Adrenal gland (tissue), 9 donors: ENCODE measurements at regions not wholly inside any gene's neighbourhood (a gene's known extent, or its start where the extent isn't known, plus 50 kb on each side); places are given as distances from the start of the nearest gene placed in this dataset.

Source experiments
- DNase-seq, 7 donors: peaks; one replicate each; pipeline ENCODE4 v3.0.0-alpha.2; 2019 to 2020
- H3K27ac ChIP-seq, 5 donors: fragments of 200-600 bp; sonication (generic) in 4 of 5; 1 replicate in 3 of 5; 2 replicates in 2 of 5; pipeline versions ENCODE4 v1.5.1 to v1.8.0; 2016 to 2020; ENCODE audit warnings: mild to moderate bottlenecking in 1 of 5
- H3K27me3 ChIP-seq: fragments of 200-600 bp; 2 replicates; pipeline ENCODE4 v1.8.0; 2021
- H3K36me3 ChIP-seq, 2 donors: fragments of 200-600 bp; replicated peaks in 1 of 2; 1 replicate in 1 of 2; 2 replicates in 1 of 2; pipeline versions ENCODE4 v1.5.1 to v1.8.0; 2018 to 2022
- H3K4me1 ChIP-seq, 2 donors: fragments of 200-600 bp; replicated peaks in 1 of 2; 1 replicate in 1 of 2; 2 replicates in 1 of 2; pipeline versions ENCODE4 v1.5.1 to v1.8.0; 2018 to 2021
- H3K4me3 ChIP-seq, 4 donors: fragments of 200-600 bp; sonication (generic) in 3 of 4; one replicate each; pipeline ENCODE4 v1.5.1; 2016 to 2018
- H3K9me3 ChIP-seq, 3 donors: fragments of 200-600 bp; sonication (generic) in 1 of 3; replicated peaks in 1 of 3; 1 replicate in 2 of 3; 2 replicates in 1 of 3; pipeline versions ENCODE4 v1.5.1 to v1.8.0; 2016 to 2021
- CTCF ChIP-seq, 6 experiments: fragments of 450-650 bp in 4 of 6; fragments of 200-600 bp in 2 of 6; sonication (generic) in 1 of 6; IDR thresholded peaks; 1 replicate in 5 of 6; 2 replicates in 1 of 6; pipeline versions ENCODE4 v1.5.1 to v1.8.0; 2016 to 2021; ENCODE audit warnings: antibody characterized with exemption in 6 of 6, mild to moderate bottlenecking in 2 of 6, moderate library complexity in 1 of 6
- POLR2A ChIP-seq, 2 donors: fragments of 450-650 bp; IDR thresholded peaks; one replicate each; pipeline ENCODE4 v1.6.1; 2017; ENCODE audit warnings: antibody characterized with exemption in 2 of 2, mild to moderate bottlenecking in 2 of 2, moderate library complexity in 1 of 2
- WGBS, 4 donors: extraction: QIAGEN DNeasy Blood & Tissue Kit in 2 of 4; methylation state at CpG; one replicate each; pipeline versions ENCODE4 v1.1.5 to v1.1.7; 2013 to 2017; 5-methylcytosine and 5-hydroxymethylcytosine counted together
- intact Hi-C, 2 donors: fragments of 100-400 bp; cut with DNase I; formaldehyde crosslinking; loops; one replicate each; pipeline versions ENCODE4 v1.14.1 to v1.15.0; 2022 to 2023
- donor health status: healthy with polysubstance abuse.
- donor health status: Bipolar disorder and iron deficiency.
- donor health status: DM: yes; HTN: yes; CAD: no.
- donor health status: DM: no; HTN: no; CAD: no.
- donor health status: DM: no; HTN: no; CAD: no.

- WGBS, 4 donors: 43 to 67% (median 61%) methylated on average over 1 of the region's 1 CpG
- no peak for TF ChIP-seq CTCF (IDR thresholded peaks at IDR 0.05)
- TF ChIP-seq POLR2A (IDR thresholded peaks at IDR 0.05): no peak
Observed at GRCh38 chr11:39149214-39149613, 2310.2 kb downstream of the LRRC4C start.

DNA sequence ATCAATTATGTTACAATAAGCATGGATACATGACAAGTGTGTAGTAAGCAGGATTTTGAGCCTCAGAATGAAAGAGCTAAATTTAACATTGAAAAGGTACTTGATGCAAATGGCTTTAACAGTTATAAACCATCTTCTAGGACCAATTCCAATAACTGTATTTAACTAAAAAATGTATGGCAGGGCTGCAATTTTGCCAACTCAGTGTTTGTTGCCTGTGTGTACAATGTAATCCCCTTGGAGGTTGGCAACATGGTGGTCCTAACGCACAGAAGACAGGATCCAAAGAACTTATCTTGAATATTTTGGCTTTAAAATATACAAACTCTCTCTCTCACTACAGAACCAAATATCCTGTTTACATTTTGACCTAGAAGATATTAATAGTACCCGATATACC, 2314.1 kb downstream of the LRRC4C start:
- H3K27ac ChIP-seq: no peak overlapping the region
- DNase-seq: no peak
- H3K9me3 ChIP-seq: no peaks in the 10 kb centered on the region
- 92 to 97% (median 94%) methylated on average over 2 of the region's 2 CpGs for WGBS, 4 donors
- no peaks in the 10 kb centered on the region for H3K36me3 ChIP-seq
- no peaks in the 10 kb centered on the region for H3K4me1 ChIP-seq
- no peak for TF ChIP-seq CTCF (IDR thresholded peaks at IDR 0.05)
- no peak for TF ChIP-seq POLR2A (IDR thresholded peaks at IDR 0.05)
- no peaks in the 10 kb centered on the region for H3K27me3 ChIP-seq
- H3K4me3 ChIP-seq: no peak overlapping the region
- intact Hi-C loops: no loop called here

More at GRCh38 chr11:39149214-39149613, 2310.2 kb downstream of the LRRC4C start:
- H3K9me3 ChIP-seq: no peaks in the 10 kb centered on the region
- no peaks in the 10 kb centered on the region for H3K36me3 ChIP-seq
- intact Hi-C loops: no loop called here
- H3K4me3 ChIP-seq: no peak overlapping the region
- no peaks in the 10 kb centered on the region for H3K27me3 ChIP-seq
- H3K27ac ChIP-seq: no peak overlapping the region
- H3K4me1 ChIP-seq: no peaks in the 10 kb centered on the region
- DNase-seq: no peak

DNA sequence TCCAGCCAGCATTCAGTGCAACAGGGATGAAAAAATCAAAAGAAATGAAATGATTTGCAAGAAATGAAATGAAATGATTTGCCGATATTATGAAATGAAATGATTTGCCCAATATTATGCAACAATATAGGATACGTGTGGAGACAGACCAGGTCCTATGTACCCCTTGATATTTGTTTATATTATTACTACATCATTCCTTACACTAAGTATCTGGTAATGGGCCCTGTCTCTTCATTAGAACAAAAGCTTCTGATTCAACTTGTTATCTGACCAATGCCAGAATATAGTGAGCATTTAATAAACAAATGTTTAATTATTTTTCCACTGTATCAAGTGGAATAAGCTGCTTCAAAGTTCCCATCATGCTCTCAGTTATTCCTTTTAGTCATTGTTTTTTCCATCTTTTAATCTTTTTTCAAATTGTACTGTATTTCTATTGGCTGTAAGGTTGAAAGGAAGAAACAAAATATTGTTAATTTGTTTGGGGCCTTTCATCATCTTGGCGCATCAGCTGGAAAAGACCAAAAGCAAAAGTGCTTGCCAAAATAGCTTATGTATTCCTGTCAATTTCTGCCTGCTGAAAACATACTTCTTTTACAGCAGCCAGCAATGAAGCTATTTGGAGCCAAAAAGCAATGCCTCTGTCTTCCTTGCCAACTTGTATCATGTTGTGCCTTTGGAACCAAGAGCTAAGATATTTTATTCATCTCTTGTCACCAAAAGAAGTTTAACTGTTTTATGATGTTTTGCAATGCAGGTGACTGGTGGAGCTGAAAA, 2314.9 kb downstream of the LRRC4C start:
- no peaks in the 10 kb centered on the region for H3K4me1 ChIP-seq
- H3K9me3 ChIP-seq: no peaks in the 10 kb centered on the region
- H3K27ac ChIP-seq: no peak overlapping the region
- intact Hi-C loops: no loop called here
- no peak for DNase-seq
- H3K4me3 ChIP-seq: no peak overlapping the region
- no peaks in the 10 kb centered on the region for H3K27me3 ChIP-seq
- H3K36me3 ChIP-seq: no peaks in the 10 kb centered on the region
- WGBS, 4 donors: 81 to 92% (median 90%) methylated on average over 3 of the region's 3 CpGs
- no peak for TF ChIP-seq POLR2A (IDR thresholded peaks at IDR 0.05)
- TF ChIP-seq CTCF (IDR thresholded peaks at IDR 0.05): no peak

DNA sequence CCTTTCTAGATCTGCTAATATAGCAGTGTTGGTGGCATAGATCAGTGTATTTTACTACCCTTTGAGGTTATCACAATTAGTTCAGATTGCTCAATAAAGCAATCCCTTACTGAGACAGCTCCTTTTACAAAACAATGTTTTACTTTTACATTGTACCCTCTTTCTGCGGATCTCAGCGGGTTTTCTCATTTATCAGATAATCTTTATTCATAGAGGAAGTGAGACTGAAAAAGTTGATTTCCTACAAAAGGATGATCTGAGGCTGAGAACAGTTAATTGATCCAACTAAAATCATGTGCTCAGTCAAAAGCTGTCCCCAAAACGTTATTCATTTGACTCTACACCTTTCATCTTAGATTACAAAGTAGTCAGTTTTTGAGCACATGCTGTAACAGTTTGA, 2319.9 kb downstream of the LRRC4C start:
- WGBS, 4 donors: 63 to 70% (median 69%) methylated on average over 3 of the region's 3 CpGs
- TF ChIP-seq POLR2A (IDR thresholded peaks at IDR 0.05) (no peak), CTCF (IDR thresholded peaks at IDR 0.05) (no peak)
- Histone ChIP-seq H3K36me3 (no peaks in the 10 kb centered on the region), H3K9me3 (no peaks in the 10 kb centered on the region), H3K4me1 (no peaks in the 10 kb centered on the region), H3K27ac (no peak overlapping the region), H3K4me3 (no peak overlapping the region), H3K27me3 (no peaks in the 10 kb centered on the region)
- DNase-seq: no peak
- intact Hi-C loops: no loop called here
